ENCODE measurements at regions not wholly inside any gene's neighbourhood (a gene's known extent, or its start where the extent isn't known, plus 50 kb on each side); places are given as distances from the start of the nearest gene placed in this dataset.
A peak's percentile ranks its signal among the peaks of the same experiment; 100 is the strongest.
"Not testable (repeated sequence)": the region's sequence is repeated elsewhere in the genome, so short reads cannot be mapped to it uniquely, and the experiment has no call there.

DNA sequence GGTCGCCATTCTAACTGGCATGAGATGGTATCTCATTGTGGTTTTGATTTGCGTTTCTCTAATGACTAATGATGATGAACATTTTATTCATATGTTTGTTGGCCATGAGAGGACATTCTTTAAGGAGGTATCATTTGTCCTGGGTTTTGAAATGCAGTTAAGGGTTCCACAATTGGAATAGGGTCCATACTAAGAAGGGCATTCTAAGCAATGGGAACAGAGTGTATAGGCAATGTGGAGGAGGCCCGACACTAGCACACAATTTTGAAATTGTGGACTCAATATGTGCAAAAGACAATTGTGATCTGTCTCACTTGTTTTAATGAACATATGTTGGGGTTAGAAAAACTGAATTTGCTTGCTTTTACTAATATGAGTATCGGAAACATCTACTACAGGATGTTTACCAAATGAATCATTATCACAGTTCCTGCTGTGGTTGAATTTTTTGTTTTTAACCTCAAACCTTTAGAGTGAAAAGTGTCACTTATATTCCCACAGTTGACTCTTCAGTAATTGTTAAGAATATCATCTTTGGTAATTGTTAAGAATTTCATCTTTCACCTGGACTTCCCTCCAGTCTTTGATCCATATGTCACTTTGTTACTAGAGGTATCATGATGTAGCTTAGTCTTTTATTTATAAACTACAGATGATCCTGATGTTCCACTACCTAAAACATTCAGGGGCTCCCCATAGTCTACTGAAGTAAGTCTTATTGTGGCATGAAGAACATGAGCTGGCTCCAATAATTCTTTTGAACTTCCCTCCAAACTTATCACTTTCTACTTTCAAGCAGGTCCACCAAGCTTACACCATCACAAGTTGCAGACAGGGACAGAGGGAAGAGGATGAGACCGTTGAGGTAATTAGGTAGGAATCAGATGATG, 109.7 kb upstream of the KLF12 start:
- peak; percentile 57 for DNase-seq (ENCODE audit: low spot score)

DNA sequence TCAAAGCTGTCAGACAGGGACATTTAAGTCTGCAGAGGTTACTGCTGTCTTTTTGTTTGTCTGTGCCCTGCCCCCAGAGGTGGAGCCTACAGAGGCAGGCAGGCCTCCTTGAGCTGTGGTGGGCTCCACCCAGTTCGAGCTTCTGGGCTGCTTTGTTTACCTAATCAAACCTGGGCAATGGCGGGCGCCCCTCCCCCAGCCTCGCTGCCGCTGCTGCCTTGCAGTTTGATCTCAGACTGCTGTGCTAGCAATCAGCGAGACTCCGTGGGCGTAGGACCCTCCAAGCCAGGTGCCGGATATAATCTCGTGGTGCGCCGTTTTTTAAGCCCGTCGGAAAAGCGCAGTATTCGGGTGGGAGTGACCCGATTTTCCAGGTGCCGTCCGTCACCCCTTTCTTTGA, 107.1 kb upstream of the KLF12 start:
- DNase-seq (ENCODE audit: low spot score) = not testable (repeated sequence)

DNA sequence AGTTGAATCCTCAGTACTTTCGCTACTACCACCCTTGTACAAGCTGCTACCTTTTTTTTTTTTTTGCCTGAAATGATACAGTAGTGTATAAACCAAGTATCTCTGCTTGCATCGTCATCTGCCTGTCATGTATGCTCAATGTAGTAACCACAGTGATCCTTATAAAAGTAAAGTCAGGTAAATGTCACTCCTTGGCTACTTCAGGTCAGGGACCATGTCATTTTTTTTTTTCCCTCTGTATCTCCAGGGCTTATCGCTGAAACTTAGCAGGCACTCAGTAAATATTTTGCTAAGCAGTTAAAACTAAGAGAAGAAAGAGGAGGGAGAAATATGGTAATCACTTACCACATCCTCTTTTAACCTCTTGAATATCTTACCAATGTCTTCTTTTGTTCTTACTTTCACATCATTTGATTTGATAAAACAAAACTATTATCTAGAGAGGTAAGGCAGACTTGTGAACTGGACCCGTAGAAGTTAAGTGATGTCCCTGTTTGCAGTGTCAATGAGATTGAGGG, 96.8 kb upstream of the KLF12 start:
- DNase-seq (ENCODE audit: low spot score) = no peak

DNA sequence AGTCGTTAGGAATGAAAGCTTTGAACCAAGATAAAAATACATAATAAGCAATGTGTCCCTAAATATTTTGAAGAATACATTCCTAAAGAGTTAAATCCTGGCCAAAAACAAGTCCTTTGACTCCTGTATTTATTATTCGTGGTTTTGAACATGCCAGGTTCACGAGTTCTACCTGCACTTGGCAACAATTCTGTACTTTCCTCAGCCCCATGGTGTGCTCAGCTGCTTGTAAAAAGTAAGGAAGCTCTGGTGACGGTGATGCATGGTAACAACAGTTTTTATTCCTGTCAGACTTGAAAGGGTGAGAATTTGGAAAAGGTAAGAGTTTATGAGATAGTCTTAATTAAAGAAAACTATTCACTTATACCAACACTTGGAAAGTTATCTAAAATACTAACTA, 95.0 kb upstream of the KLF12 start:
- DNase-seq (ENCODE audit: low spot score) = no peak

DNA sequence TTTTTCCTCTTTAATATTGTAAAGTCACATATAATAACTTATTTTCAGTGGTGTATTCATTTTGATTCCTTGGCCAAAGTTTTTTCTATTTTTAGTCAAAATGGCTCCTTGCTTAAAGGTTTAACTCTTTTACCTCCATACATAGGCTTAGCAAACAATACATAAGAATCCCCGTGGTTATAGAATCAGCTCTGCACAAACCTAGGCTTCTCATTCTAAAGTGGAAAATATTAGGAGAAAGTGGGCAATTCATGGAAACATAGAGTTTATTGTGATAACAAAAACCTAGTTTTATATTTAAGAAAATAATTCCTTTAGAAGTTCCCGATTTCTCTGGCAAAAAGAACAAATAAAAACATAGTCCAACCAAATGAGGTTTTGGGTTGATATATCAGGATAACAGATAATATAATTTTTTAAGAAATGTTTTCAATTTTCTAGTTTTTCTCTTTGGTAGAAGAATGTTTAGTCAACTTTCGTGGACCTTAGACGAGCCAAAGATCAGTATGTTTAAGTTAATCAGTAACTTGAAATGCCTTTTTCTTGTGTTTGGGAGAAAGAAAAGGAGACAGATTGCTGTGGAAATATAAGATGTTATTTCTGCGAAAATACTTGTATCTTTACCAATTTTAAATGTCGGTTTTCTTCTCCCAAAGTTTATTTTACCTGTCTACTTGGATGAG, 93.4 kb upstream of the KLF12 start:
- DNase-seq (ENCODE audit: low spot score) = no peak

DNA sequence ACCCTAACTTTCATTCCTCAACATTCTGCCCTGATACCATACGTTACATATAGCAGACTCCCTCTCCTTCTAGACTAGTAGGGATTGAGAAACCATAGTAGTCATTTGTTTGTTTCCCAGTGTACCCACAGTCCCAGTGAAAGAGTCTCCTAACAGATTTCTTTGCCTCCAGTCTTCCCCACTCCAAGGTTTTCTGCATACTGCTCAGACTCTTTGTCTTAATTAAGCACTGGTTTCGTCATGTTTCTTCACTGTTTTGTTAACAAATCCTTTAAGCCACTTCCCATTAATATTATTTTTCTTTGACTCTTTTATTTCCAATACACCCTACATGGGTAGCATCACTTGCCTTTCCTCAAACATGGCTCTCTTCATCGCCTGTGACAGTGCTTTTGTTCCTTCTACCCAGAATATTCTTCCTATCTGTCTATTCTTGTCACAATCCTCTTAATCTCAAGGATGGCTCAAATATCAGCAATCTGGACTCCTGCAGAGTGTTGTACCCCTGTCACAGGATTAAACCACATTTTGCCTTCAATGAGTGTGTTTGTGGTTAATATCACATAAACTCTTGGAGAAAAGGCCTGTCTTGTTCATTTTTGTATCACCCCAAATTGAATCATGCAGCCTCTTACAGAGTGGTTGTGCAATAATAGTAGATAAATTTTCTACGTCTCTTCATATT, 92.7 kb upstream of the KLF12 start:
- DNase-seq (ENCODE audit: low spot score) = no peak

DNA sequence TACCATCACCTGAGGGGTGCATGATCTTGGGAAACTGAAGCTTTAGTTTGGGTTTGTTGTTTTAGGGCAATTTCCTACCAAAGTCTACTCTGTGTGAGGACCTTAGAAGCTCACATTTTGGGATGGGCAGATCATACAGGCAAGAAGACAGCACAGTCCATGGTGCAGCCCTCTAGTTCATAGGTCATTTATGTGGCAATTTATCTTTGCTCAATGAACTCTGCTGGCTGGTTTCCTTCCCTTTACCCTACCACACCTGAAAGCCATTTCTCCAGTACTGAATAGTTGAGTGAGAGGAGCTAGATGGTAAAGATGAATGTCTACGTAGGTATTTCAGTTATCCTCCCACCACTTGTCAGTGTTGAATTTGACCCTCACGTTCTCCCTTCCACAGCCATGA, 87.5 kb upstream of the KLF12 start:
- no peak for DNase-seq (ENCODE audit: low spot score)

DNA sequence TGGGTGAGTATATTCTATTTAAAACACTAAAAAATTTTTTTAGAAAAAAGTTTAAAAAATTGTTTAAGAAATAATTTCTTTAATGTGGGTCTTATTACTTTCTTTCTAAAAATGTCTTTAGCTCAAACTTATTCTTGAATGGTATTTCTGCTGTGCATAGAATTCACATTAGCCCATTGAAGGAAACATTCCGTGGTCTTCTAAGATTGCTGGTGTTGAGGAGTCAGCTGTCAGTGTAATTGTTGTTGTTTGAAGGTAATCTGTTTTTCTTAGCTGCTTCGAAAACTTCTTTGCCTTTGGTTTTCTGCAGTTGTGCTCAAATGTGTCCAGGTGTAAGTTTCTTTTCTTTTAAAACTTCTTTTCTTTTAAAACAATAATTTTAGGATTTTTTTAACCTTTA, 85.4 kb upstream of the KLF12 start:
- no peak for DNase-seq (ENCODE audit: low spot score)

DNA sequence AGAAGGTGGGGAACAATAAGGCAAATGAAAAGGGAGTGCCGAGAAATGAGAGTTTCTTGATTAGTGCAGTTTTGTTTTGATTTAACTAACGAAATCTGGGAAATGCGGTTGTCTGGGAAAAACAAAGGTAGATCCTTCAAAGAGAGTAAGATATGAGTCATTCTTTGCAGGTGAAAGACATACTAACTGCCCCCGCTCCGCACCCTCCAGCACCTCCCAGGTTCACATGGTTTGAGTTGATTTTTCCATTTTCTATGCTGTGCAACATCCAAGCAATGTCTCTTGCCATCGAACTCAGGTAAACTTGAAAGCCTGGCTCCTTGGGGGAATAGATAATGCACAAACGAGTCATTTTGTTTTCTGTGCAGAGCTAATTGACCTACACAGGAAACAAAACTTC, 84.1 kb upstream of the KLF12 start:
- DNase-seq (ENCODE audit: low spot score) = no peak

DNA sequence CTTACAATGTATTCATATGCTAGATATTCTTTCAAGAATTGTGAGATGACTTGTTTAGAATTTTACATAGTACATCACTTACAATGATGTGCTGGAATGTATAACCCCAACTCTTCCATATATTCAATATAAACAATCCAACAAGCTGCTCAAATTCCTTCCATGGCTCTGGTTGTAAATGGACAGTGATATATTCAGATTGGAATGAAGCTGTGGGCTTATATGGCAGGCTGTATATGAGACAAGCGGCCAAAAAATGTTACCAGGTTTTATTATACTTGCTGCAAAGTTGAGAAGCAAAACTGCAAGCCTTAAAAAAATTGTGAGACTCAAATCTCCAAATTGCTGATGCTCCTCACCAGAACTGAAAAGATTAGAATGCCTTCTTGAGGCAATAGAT, 83.6 kb upstream of the KLF12 start:
- peak; percentile 18 for DNase-seq (ENCODE audit: low spot score)

DNA sequence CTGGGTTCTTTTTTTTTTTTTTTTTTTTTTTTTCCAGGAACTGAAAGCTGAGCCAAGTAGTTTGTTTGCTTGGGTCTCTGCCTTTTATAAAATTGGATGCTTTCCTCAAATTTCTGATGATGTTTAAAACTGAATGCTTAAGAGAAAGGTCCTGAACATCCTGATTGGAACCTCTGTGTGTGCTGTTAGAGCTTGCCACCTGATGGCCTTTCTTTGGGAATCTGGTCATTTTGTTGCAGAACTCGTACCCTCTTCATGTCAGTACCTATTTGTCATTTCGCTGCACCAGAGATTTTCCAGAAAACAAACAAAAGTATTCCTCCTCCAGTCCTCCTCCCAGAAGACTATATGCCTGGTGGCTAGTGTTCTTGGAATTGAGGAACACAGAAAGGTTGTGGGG, 81.2 kb upstream of the KLF12 start:
- DNase-seq (ENCODE audit: low spot score) = no peak

DNA sequence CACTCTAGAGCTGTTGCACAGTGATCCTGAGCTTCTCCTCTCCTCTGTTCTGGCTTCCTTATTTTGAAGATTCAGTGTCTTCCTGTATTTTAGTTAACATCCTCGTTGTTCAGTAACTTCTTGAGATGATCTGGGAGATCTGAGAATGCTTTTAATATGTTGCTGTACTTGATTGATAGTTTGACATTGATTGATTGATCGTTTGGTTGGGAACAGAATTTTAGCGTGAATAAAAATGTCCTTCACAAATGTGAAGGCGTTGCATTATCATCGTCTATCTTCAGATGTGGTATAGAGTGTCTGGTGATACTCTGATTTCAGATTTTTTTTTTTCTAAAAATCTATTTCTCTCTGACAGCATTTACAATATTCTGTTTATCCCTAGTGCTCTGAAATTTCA, 80.1 kb upstream of the KLF12 start:
- DNase-seq (ENCODE audit: low spot score) = no peak

DNA sequence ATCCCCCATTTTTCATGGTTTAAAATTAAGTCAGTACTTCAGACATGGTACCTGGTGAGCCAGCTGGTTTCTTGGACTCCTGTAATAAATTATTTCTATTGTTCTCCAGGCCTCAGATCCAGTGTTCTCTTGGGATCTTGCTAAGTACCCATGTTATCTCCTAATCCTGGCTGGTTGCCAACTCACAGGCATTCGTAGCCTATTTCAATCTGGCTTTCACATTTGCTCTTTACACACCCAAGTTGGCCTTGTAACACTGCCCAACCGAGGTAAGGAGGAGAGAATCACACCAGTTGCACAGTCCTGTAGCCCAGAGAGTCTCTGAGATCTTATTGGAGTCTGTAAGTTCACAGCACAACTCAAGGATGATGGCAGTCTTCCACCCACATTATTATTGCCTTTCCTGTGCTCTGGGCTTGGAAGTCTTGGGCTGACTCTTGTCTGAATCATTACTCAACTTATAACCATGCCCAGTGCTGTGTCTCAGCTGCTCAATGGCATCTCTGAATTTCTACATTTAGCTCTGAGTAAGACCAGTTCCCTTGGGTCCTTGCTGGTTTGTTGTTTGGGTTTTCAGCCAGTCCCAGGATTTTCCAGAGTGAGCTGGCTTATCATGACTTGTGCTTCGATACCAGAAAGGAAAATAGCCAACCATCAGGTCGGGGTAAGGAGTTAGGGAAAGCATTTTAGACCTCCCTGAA, 76.6 kb upstream of the KLF12 start:
- peak; percentile 89 for DNase-seq (ENCODE audit: low spot score)

DNA sequence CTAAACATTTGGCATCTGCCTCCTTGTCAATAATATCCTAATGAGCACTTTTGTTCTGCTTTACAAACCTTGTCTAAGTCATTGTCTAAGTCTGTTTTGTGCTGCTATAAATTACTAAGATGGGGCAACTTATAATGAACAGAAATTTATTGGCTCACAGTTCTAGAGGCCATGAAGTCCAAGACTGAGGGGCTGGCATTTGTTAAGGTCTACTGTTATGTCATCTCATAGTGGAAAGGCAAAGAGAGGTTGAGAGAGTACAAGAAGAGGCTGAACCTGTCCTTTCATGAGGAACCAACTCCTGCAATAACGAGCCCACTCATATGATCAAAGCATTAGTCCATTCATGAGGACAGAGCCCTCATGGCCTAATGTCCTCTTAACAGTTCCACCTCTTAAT, 72.7 kb upstream of the KLF12 start:
- no peak for DNase-seq (ENCODE audit: low spot score)

DNA sequence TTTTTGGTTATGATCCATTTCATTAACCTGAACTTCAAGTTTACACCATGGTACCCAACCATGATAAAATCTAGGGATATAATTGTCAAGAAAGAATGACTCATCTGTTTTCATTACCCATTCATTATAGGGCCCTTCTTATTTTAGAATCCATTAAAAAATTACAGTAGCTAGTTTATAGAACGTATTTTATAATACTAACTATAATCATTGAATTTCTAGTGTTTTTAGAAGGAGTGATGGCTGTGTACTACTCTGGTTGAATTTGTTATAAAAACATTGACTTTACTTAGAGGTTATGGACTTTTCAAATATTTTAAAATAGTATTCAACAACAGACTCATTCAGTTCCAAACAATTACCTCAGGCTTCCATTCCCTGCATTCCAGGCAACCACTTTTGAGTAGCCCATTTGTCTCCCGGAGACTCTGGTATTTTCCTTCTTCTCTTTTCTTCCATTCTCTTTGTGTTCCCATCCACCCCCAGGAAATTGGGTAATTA, 71.9 kb upstream of the KLF12 start:
- peak; percentile 53 for DNase-seq (ENCODE audit: low spot score)

DNA sequence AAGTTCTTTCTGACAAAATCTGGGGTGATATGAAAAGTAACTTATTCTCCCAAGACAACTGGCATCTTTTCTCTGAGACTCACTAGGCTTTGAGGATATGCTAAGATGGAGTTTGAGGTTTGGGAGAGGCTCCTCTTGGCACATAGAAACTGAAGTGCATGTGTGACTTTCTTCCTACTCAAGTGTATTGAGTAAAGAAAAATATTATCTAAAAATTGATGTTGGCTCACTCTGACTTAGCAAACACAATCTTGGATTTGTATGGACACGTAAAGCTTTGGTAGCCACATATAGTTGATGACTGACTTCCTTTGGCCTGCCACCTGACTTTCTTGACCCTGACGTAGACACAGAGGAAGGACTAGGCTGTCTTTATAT, 71.1 kb upstream of the KLF12 start:
- DNase-seq (ENCODE audit: low spot score) = no peak

DNA sequence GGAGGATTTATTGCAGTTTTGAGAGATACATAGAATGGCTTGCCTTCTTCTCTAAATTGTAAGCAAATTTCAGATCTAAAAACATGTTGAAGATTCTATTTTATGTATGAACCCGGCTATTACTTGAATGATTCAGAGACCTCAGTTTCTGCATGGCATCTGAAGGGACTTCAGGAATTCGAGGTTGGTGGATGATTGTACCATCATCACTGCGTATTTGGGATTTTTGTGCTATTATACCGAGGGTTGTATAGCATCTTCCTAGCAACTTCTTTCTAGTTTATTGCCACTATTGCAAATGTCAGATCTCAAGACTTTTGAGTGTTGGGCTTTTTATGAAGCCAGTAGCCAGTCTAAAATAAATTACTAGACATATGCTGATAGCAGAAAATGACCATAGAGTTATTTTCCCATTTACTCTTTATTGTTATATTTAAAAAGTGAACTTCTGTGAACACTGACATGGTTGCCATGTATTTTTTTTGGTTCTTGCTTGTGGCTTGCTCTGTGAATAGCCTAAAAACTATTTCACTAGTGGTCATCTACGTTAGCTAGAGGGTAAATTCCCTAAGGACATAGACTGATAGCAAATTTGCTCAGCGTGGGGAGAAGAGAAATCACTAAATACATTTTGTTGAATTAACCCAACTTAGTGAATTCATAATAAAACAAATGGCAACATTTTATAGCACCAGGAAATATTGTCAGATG, 70.6 kb upstream of the KLF12 start:
- DNase-seq (ENCODE audit: low spot score) = no peak

DNA sequence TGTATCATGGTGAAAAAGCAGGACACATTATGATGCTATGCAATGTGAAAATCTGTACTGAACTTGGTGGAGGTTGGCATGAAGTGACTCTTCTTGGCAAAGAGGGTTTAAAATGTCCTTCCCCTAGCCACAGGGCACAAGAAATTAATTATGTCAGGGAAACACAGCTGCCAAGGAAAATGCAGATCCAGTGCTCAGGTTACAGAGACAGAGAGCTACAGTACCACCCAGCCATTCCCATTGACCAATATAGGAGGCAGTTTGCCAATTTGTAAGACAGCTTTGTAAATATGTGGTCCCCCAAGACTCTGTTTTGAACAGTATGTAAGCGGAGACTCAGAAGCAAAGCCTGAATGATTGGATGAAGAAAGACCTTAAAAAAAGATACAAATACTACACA, 69.4 kb upstream of the KLF12 start:
- DNase-seq (ENCODE audit: low spot score) = no peak

DNA sequence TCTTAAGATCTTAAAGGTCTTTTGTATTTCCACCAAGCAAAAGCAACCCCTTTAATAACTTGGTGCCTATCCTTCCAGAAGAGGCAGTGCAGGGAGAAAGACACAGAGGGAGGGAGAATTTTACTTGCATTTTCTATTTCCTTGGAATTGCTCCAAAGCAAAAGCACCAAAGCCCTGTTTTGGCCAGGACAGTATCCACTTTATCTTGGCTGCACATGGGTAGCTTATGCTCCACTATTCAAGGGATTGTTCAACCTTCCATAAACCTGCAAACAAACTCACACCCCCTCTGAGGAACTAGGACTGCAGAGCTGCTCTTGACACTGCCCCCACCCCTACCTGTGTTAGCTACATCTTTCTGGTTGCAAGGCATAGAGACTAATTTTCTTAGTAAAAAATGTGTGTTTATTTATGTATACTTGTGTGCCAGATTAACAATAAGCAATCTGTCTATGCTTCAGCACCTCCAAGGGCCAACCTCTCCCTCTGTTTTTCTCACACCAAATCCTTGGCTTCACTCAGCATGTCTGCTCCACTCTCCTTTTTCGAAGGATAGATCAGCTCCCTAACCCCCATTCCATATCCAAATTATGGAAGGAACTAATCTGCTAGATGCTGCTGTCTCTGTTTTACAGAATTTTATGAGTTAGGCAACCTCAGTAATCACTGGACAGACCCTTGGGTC, 68.1 kb upstream of the KLF12 start:
- DNase-seq (ENCODE audit: low spot score) = no peak

DNA sequence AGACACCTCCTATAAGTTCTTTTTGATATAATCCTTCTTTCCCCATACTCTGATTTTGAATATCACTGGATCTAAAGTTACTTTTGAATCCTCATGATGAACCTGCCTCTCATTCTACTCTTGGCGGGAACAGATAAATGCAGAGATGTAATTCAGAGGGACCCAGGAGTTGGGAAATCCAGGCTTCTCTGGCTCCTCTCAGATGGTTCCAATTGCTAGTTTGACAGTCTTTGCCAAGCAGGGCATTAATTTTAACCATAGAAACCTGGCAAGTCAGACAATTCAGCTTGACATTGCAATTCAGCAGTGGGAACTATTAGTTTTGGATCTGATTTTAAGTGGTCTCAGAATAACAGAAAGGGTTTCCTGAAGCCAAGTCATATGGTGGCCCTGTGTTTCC, 67.3 kb upstream of the KLF12 start:
- no peak for DNase-seq (ENCODE audit: low spot score)

DNA sequence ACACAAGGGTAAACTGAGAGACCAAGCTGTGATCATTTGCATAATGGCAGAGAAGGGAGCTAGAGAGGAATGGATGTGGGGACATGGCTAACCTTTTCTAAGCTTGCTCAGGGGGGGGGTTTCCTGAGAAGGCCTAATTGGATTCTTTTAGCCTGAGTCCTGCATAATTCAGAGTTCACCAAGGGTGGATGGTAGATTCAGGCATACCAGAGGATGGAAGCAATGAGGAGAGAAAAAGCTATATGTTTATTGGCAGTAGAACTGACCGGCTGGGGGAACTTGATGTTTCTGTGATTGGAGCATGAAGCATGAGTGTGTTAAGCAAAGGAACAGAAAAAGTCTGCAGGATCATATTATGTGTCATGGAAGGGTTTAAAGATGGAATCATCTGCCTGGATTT, 65.9 kb upstream of the KLF12 start:
- no peak for DNase-seq (ENCODE audit: low spot score)
